ENCODE measurements at regions not wholly inside any gene's neighbourhood (a gene's known extent, or its start where the extent isn't known, plus 50 kb on each side); places are given as distances from the start of the nearest gene placed in this dataset.

DNA sequence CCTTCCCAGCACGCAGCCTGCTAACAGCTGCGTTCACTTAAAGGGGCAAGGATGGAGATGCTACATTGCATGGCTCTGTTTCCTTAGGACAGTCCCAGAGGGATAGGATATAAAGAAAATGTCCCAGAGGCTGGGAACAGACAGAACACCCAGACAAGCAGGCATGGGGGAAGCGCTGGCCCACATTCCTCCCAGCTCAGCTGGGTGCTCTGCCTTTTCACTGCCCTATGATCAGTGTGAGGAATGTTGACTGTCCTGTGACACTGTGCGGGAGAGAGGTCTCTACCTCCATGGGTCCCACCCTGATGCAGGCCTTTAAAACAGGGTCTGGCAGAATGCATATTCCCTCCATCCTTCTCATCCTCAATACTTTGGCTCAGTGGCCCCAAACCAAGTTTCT lies 459.4 kb upstream of the DMAC1 start:
- CTCF ChIA-PET (ENCODE audit: low intra/inter-chr PET ratio, low total read pairs): no interaction called here
- H3K4me3 ChIP-seq (replicated peaks in 1 of 3; ENCODE audit: insufficient read depth in 1 of 3, low read depth in 2 of 3, low read length in 3 of 3): no peak overlapping the region
- no TSS peak for BruUV-seq (replicated peaks)

More for the DNA sequence above, 459.4 kb upstream of the DMAC1 start:
- ATAC-seq: no peak
- no peaks in the 10 kb centered on the region for H3K79me2 ChIP-seq (ENCODE audit: insufficient read depth, low read length)
- no peaks in the 10 kb centered on the region for H4K20me1 ChIP-seq (ENCODE audit: insufficient read depth, low read length)
- WGBS (ENCODE audit: low lambda C conversion rate): 13% methylated on average over 2 of the region's 4 CpGs
- no peak overlapping the region for H3K9ac ChIP-seq (ENCODE audit: insufficient read depth, low read depth, low read length)
- H3K9me3 ChIP-seq (ENCODE audit: low read length): peaks cover 75% of the 10 kb centered on the region
- intact Hi-C loops (cut with micrococcal nuclease; ENCODE audit: unreplicated experiment): no loop called here
- in situ Hi-C loops (cut with HindIII; ENCODE audit: extremely low pct_ligation_motif_present, low pct_unique_long_range_greater_than_20kb): no loop called here
- no peak overlapping the region for H2AFZ ChIP-seq (ENCODE audit: low read length)
- POLR2A ChIA-PET: no interaction called here
- DNase-seq (ENCODE audit: low spot score): no peak
- H3K36me3 ChIP-seq (replicated peaks in 1 of 2; ENCODE audit: control insufficient read depth in 1 of 2, insufficient read depth in 2 of 2, low read length in 2 of 2): no peaks in the 10 kb centered on the region
- no peaks in the 10 kb centered on the region for H3K27me3 ChIP-seq (ENCODE audit: control insufficient read depth in 1 of 2, insufficient read depth in 2 of 2, low read length in 2 of 2)
- FAIRE-seq: no peak
- no peak for TF ChIP-seq ZNF550 (CRISPR knock-in tag; IDR thresholded peaks at IDR 0.05; ENCODE audit: borderline replicate concordance)
- TF ChIP-seq ZC3H4 (CRISPR knock-in tag; IDR thresholded peaks at IDR 0.05; ENCODE audit: borderline replicate concordance): no peak
- TF ChIP-seq, protein P1, sequence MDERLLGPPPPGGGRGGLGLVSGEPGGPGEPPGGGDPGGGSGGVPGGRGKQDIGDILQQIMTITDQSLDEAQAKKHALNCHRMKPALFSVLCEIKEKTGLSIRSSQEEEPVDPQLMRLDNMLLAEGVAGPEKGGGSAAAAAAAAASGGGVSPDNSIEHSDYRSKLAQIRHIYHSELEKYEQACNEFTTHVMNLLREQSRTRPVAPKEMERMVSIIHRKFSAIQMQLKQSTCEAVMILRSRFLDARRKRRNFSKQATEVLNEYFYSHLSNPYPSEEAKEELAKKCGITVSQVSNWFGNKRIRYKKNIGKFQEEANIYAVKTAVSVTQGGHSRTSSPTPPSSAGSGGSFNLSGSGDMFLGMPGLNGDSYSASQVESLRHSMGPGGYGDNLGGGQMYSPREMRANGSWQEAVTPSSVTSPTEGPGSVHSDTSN (CRISPR knock-in tag; IDR thresholded peaks at IDR 0.05): no peak
- TF ChIP-seq, protein P2, sequence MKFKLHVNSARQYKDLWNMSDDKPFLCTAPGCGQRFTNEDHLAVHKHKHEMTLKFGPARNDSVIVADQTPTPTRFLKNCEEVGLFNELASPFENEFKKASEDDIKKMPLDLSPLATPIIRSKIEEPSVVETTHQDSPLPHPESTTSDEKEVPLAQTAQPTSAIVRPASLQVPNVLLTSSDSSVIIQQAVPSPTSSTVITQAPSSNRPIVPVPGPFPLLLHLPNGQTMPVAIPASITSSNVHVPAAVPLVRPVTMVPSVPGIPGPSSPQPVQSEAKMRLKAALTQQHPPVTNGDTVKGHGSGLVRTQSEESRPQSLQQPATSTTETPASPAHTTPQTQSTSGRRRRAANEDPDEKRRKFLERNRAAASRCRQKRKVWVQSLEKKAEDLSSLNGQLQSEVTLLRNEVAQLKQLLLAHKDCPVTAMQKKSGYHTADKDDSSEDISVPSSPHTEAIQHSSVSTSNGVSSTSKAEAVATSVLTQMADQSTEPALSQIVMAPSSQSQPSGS (CRISPR knock-in tag; IDR thresholded peaks at IDR 0.05): no peak
- TF ChIP-seq ZNF12 (CRISPR knock-in tag; IDR thresholded peaks at IDR 0.05): no peak
- no peak for TF ChIP-seq ZIK1 (CRISPR knock-in tag; IDR thresholded peaks at IDR 0.05; ENCODE audit: borderline replicate concordance, low read depth)
- TF ChIP-seq, protein P3, sequence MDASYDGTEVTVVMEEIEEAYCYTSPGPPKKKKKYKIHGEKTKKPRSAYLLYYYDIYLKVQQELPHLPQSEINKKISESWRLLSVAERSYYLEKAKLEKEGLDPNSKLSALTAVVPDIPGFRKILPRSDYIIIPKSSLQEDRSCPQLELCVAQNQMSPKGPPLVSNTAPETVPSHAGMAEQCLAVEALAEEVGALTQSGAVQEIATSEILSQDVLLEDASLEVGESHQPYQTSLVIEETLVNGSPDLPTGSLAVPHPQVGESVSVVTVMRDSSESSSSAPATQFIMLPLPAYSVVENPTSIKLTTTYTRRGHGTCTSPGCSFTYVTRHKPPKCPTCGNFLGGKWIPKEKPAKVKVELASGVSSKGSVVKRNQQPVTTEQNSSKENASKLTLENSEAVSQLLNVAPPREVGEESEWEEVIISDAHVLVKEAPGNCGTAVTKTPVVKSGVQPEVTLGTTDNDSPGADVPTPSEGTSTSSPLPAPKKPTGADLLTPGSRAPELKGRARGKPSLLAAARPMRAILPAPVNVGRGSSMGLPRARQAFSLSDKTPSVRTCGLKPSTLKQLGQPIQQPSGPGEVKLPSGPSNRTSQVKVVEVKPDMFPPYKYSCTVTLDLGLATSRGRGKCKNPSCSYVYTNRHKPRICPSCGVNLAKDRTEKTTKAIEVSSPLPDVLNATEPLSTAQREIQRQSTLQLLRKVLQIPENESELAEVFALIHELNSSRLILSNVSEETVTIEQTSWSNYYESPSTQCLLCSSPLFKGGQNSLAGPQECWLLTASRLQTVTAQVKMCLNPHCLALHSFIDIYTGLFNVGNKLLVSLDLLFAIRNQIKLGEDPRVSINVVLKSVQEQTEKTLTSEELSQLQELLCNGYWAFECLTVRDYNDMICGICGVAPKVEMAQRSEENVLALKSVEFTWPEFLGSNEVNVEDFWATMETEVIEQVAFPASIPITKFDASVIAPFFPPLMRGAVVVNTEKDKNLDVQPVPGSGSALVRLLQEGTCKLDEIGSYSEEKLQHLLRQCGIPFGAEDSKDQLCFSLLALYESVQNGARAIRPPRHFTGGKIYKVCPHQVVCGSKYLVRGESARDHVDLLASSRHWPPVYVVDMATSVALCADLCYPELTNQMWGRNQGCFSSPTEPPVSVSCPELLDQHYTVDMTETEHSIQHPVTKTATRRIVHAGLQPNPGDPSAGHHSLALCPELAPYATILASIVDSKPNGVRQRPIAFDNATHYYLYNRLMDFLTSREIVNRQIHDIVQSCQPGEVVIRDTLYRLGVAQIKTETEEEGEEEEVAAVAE (CRISPR knock-in tag; IDR thresholded peaks at IDR 0.05; ENCODE audit: borderline replicate concordance): no peak
- TF ChIP-seq ZNF44 (CRISPR knock-in tag; IDR thresholded peaks at IDR 0.05): no peak
- no peak for TF ChIP-seq RFXAP (CRISPR knock-in tag; IDR thresholded peaks at IDR 0.05; ENCODE audit: borderline replicate concordance)
- TF ChIP-seq, protein P4, sequence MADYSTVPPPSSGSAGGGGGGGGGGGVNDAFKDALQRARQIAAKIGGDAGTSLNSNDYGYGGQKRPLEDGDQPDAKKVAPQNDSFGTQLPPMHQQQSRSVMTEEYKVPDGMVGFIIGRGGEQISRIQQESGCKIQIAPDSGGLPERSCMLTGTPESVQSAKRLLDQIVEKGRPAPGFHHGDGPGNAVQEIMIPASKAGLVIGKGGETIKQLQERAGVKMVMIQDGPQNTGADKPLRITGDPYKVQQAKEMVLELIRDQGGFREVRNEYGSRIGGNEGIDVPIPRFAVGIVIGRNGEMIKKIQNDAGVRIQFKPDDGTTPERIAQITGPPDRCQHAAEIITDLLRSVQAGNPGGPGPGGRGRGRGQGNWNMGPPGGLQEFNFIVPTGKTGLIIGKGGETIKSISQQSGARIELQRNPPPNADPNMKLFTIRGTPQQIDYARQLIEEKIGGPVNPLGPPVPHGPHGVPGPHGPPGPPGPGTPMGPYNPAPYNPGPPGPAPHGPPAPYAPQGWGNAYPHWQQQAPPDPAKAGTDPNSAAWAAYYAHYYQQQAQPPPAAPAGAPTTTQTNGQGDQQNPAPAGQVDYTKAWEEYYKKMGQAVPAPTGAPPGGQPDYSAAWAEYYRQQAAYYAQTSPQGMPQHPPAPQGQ (CRISPR knock-in tag; IDR thresholded peaks at IDR 0.05; ENCODE audit: borderline replicate concordance): no peak
- H3K4me2 ChIP-seq (ENCODE audit: low read depth, low read length): no peak overlapping the region
- H3K27ac ChIP-seq (ENCODE audit: extremely low read length, insufficient read depth, low read length): no peak overlapping the region
- H3K4me1 ChIP-seq (ENCODE audit: insufficient read depth, low read length): no peaks in the 10 kb centered on the region
